ENCODE measurements at regions not wholly inside any gene's neighbourhood (a gene's known extent, or its start where the extent isn't known, plus 50 kb on each side); places are given as distances from the start of the nearest gene placed in this dataset.

- no CpG with 5 or more reads among the region's 5 CpGs for WGBS (ENCODE audit: extremely low coverage, insufficient read length, low lambda C conversion rate)
- Histone ChIP-seq H4K5ac (ENCODE audit: insufficient read length, low read depth, low read length) (no peak overlapping the region), H3K9ac (ENCODE audit: extremely low read depth, insufficient read length, low read length) (no peak overlapping the region), H4K8ac (replicated peaks; ENCODE audit: insufficient read length, low read depth, low read length) (no peak overlapping the region), H3K79me2 (ENCODE audit: insufficient read depth, low read length) (no peaks in the 10 kb centered on the region), H3K23me2 (ENCODE audit: insufficient read length, low read depth, low read length, poor library complexity, severe bottlenecking) (no peaks in the 10 kb centered on the region), H3K14ac (ENCODE audit: insufficient read depth, low read length) (no peak overlapping the region; the same call in 1 of the 2 replicates), H3K4me2 (ENCODE audit: insufficient read depth, insufficient read length, low read length) (no peak overlapping the region), H3K4me1 (ENCODE audit: insufficient read depth, low read length) (no peaks in the 10 kb centered on the region), H2BK5ac (ENCODE audit: insufficient read length, low read length) (no peak overlapping the region), H3K27me3 (ENCODE audit: insufficient read depth, low read length) (no peaks in the 10 kb centered on the region), H3K56ac (ENCODE audit: insufficient read length, low read depth, low read length) (no peak overlapping the region), H3K9me3 (ENCODE audit: control insufficient read depth, low read depth, low read length) (no peaks in the 10 kb centered on the region), H2BK120ac (ENCODE audit: low read depth, low read length, poor library complexity, severe bottlenecking) (no peak overlapping the region), H3T11ph (ENCODE audit: low read length) (no peak overlapping the region), H3K79me1 (ENCODE audit: insufficient read depth, low read depth, low read length, poor library complexity, severe bottlenecking) (no peaks in the 10 kb centered on the region), H2AK5ac (ENCODE audit: insufficient read length, low read length) (no peak overlapping the region), H3K18ac (ENCODE audit: insufficient read length, low read depth, low read length) (no peak overlapping the region), H4K20me1 (ENCODE audit: control insufficient read depth, insufficient read depth, insufficient read length) (no peaks in the 10 kb centered on the region), H2BK20ac (ENCODE audit: low read depth, low read length, poor library complexity, severe bottlenecking) (no peak overlapping the region), H3K4ac (ENCODE audit: low read depth, low read length) (no peak overlapping the region), H3K27ac (ENCODE audit: insufficient read length, low read depth, low read length) (no peak overlapping the region), H2AFZ (ENCODE audit: low read length) (no peak overlapping the region), H3K23ac (ENCODE audit: insufficient read length, low read depth, low read length) (no peak overlapping the region), H4K91ac (ENCODE audit: insufficient read length, low read depth, low read length) (no peak overlapping the region), H2BK15ac (ENCODE audit: low read depth, low read length) (no peak overlapping the region), H2BK12ac (ENCODE audit: insufficient read length, low read depth, low read length) (no peak overlapping the region)
- no peaks in the 10 kb centered on the region for H3K36me3 Mint-ChIP-seq (ENCODE audit: insufficient read depth in 1 of 3, low read depth in 3 of 3)
- H3K27ac Mint-ChIP-seq = no peak overlapping the region
- TF ChIP-seq, protein P1, sequence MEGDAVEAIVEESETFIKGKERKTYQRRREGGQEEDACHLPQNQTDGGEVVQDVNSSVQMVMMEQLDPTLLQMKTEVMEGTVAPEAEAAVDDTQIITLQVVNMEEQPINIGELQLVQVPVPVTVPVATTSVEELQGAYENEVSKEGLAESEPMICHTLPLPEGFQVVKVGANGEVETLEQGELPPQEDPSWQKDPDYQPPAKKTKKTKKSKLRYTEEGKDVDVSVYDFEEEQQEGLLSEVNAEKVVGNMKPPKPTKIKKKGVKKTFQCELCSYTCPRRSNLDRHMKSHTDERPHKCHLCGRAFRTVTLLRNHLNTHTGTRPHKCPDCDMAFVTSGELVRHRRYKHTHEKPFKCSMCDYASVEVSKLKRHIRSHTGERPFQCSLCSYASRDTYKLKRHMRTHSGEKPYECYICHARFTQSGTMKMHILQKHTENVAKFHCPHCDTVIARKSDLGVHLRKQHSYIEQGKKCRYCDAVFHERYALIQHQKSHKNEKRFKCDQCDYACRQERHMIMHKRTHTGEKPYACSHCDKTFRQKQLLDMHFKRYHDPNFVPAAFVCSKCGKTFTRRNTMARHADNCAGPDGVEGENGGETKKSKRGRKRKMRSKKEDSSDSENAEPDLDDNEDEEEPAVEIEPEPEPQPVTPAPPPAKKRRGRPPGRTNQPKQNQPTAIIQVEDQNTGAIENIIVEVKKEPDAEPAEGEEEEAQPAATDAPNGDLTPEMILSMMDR (conservative IDR thresholded peaks at IDR 0.05) = no peak
- no peak for DNase-seq
- H3K27me3 Mint-ChIP-seq (ENCODE audit: low read depth) = no peaks in the 10 kb centered on the region
- H3K4me1 Mint-ChIP-seq = peaks cover 0 to 3% of the 10 kb centered on the region in 2 experiments; a peak in 3 of 4 replicates
- no peak overlapping the region for H3K4me3 Mint-ChIP-seq
- no peaks in the 10 kb centered on the region for H3K9me3 Mint-ChIP-seq
These were observed 60.7 kb downstream of the SLC24A2 start for GRCh38 chr9:19728101-19728500.
